ENCODE measurements at regions not wholly inside any gene's neighbourhood (a gene's known extent, or its start where the extent isn't known, plus 50 kb on each side); places are given as distances from the start of the nearest gene placed in this dataset.

DNA sequence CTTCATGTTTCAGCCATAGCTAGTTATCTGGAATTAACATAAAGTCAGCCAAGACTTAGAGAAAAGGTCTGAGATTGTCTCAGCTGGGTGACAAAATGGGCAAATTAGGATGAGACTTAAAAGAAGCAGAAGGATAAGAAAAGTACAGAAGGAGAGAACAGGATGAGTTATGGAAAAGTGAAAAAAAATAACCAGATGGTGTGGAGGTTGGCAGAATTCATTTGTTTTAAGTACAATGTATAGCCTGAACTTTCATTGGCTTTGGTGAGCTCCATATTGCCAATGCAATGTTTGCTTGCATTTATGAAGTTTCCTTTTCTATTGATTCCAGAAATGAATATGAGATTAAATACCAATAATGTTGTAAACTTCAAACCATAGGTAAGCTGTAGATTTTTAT lies 447.2 kb upstream of the DPH6 start:
- TF ChIP-seq CTCF (conservative IDR thresholded peaks at IDR 0.05) (no peak), ZFX (IDR thresholded peaks at IDR 0.05) (no peak)

Data from C4-2B (cell line).